T-helper 1 cell treated with Interleukin-12 subunit alpha and Interleukin-12 subunit beta and Interleukin-4 antibody, amounts not matched to agents 30 μg/mL and 1 μg/mL, for 36 hours (primary cell): ENCODE measurements at regions not wholly inside any gene's neighbourhood (a gene's known extent, or its start where the extent isn't known, plus 50 kb on each side); places are given as distances from the start of the nearest gene placed in this dataset.
"Not testable (repeated sequence)": the region's sequence is repeated elsewhere in the genome, so short reads cannot be mapped to it uniquely, and the experiment has no call there.

Experiments
- H3K27ac Mint-ChIP-seq: one replicate; pipeline ENCODE4 v1.8.0; 2021; ENCODE audit warnings: mild to moderate bottlenecking, mixed read lengths
- H3K27me3 Mint-ChIP-seq: one replicate; pipeline ENCODE4 v1.8.0; 2021; ENCODE audit warnings: low read depth, mixed read lengths
- H3K36me3 Mint-ChIP-seq: one replicate; pipeline ENCODE4 v1.8.0; 2021; ENCODE audit warnings: low read depth, mixed read lengths
- H3K4me1 Mint-ChIP-seq: one replicate; pipeline ENCODE4 v1.8.0; 2021; ENCODE audit warnings: low read depth, mixed read lengths
- H3K4me3 Mint-ChIP-seq: one replicate; pipeline ENCODE4 v1.8.0; 2021; ENCODE audit warnings: mild to moderate bottlenecking, moderate library complexity, mixed read lengths
- H3K9me3 Mint-ChIP-seq: one replicate; pipeline ENCODE4 v1.8.0; 2021; ENCODE audit warnings: mixed read lengths

DNA sequence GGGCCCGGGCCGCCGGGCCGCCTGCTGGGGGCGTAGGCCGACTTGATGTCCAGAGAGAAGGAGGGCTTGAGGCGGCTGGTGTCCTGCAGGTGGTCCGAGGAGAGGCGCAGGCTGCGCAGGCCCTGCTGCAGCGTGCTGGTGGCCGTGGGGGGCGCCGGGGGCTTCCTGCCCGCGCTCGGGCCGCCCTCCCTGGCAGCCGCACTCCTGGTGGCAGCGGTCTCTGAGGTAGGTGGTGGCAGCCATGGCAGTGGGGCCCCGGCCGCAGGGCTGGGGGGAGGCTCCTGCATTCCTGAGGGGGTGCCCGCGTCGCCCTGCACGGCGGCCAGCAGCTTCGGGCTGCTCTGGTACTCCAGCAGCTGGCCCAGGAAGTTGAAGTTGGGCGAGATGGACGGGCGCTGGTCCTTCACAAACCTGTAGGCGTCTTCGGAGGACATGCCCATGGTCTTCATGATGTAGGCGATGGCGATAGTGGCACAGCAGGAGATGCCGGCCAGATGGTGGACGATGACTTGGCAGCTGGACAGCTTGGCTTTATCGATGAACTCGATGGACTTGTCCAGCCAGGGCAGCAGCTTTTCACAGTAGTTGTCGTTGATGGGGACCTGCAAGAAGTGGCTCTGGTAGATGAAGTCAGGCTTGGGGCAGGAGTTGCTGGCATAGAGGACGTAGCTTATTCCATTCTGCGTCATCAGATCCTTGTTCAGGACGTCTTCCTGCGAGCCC is 136.1 kb upstream of the PTPN20 start:
- not testable (repeated sequence) for H3K27ac Mint-ChIP-seq, H3K36me3 Mint-ChIP-seq, H3K27me3 Mint-ChIP-seq, H3K9me3 Mint-ChIP-seq, H3K4me1 Mint-ChIP-seq, H3K4me3 Mint-ChIP-seq

- H3K4me1 Mint-ChIP-seq, H3K27ac Mint-ChIP-seq, H3K4me3 Mint-ChIP-seq, H3K9me3 Mint-ChIP-seq, H3K27me3 Mint-ChIP-seq, H3K36me3 Mint-ChIP-seq: not testable (repeated sequence)
Observed at GRCh38 chr10:46775668-46776059, 135.6 kb upstream of the PTPN20 start.

DNA sequence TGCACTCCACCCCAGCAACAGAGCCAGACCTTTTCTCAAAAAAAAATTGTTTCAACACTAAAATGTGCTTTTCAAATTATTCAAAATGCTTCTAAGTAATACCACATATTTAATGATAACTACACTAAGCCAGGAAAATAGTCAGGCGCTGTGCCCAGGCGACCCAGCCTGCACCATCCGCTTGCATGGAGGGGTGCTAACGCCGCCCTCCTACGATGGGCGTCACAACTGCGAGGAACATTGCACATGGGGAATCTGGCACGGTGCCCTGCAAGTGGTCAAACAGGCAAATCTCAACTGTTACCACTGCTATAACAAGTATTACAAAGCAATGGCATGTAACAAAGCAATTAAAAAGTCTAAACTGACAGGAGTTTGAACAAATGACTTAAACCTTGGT is 131.7 kb upstream of the PTPN20 start:
- not testable (repeated sequence) for H3K36me3 Mint-ChIP-seq, H3K4me3 Mint-ChIP-seq, H3K9me3 Mint-ChIP-seq, H3K27ac Mint-ChIP-seq, H3K4me1 Mint-ChIP-seq
- H3K27me3 Mint-ChIP-seq: peaks cover 22% of the 10 kb centered on the region

DNA sequence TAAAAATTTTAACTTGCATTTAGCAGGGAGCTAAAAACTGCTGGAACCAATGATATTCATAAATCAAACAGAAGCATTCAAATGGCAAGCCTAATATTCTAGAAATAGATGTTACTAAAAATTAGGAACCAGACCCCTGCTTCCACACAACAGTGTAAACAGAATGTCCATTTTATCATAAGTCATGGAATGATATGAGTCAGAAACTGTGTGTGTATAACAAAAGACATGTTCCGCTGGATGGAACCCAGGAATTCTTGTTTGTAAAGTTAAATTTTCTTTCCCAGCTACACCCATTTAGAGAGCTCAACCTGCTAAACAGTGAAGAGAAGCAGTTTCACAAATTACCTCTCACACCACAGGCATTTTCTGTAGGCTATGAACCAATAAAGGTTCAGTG is 131.1 kb upstream of the PTPN20 start:
- H3K27me3 Mint-ChIP-seq: peaks cover 22% of the 10 kb centered on the region
- not testable (repeated sequence) for H3K36me3 Mint-ChIP-seq, H3K9me3 Mint-ChIP-seq, H3K4me3 Mint-ChIP-seq, H3K27ac Mint-ChIP-seq, H3K4me1 Mint-ChIP-seq

GRCh38 chr10:46781001-46781400 is 130.2 kb upstream of the PTPN20 start:
- not testable (repeated sequence) for H3K4me1 Mint-ChIP-seq, H3K27ac Mint-ChIP-seq, H3K9me3 Mint-ChIP-seq, H3K36me3 Mint-ChIP-seq, H3K4me3 Mint-ChIP-seq
- H3K27me3 Mint-ChIP-seq: peaks cover 22% of the 10 kb centered on the region

DNA sequence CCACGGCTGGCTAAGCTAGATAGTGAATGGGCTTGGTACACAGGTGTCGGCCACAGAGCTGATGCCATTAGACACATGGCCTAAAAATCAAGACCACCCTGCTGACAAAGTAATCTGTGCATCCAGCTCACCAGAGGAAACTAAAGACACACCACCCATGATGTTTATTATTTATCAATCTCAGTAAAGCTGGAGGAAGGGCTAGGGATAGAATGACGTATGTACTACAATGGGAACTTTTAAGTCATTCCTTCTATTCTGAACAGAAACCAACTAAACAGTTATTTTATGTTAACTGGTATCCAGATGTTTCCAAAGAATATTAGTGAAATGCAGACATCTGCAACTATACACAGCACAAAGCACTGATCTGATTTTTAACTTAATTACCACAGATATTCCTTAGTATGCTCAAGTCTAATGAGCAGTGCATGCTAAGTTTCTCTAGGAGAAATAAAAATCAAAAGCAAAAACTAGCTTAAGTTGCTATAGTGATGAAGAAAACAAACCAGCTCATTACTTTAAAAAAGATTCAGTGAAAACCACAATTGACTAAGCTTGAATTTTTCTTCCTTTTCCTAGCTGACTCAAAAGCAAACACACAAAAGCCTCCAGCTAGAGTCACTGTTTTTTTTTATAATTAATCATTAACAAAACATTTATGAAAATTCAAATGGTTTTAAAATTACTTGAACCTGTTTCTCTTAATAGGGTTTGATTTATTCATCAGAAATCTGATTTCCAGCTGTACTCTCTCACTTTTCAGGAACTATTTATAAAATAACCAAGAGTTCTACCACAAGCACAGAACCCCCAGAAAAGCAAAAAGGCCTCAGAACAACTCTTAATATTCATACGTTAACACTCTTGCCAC is 129.0 kb upstream of the PTPN20 start:
- not testable (repeated sequence) for H3K9me3 Mint-ChIP-seq
- peaks cover 26% of the 10 kb centered on the region for H3K27me3 Mint-ChIP-seq

DNA sequence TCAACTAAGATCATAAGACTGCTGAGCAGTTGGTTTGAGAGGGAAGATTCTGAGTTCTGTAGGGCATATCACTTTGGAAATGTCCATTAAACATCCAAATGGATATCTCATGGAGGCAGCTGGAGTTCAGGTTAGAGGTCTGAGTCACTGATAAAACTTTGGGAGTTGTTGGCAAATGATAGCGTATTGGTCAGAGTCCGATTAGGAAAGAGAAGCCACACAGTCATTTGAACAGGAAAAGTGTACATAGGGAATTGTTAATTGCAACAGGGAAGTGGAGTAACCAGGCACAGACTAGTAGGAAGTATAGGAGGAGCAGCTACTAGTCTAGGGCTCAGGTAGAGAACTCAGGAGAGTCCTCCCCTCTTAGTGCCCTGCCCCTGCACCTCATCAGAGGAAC is 126.6 kb upstream of the PTPN20 start:
- H3K4me1 Mint-ChIP-seq, H3K4me3 Mint-ChIP-seq, H3K9me3 Mint-ChIP-seq, H3K36me3 Mint-ChIP-seq, H3K27ac Mint-ChIP-seq: not testable (repeated sequence)
- peaks cover 28% of the 10 kb centered on the region for H3K27me3 Mint-ChIP-seq

More for the DNA sequence above, 129.0 kb upstream of the PTPN20 start:
- H3K27ac Mint-ChIP-seq, H3K4me3 Mint-ChIP-seq, H3K36me3 Mint-ChIP-seq, H3K4me1 Mint-ChIP-seq: not testable (repeated sequence)

DNA sequence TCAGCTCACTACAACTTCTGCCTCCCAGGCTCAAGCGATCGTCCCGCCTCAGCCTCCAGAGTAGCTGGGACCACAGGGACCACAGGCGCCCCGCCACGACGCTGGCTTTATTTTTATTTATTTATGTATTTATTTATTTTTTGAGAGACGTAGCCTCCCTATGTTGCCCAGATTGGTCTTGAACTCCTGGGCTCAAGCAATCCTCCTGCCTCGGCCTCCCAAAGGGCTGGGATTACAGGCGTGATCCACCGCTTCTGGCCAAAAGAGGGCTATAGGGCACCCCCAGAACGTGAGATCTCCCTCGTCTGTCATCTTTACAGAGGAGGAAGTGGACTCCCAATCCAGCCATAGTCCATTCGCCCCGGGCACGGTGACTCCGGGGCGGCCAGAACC is 125.1 kb upstream of the PTPN20 start:
- not testable (repeated sequence) for H3K27ac Mint-ChIP-seq, H3K4me1 Mint-ChIP-seq, H3K36me3 Mint-ChIP-seq, H3K9me3 Mint-ChIP-seq
- Mint-ChIP-seq H3K4me3 (peak overlapping the region; percentile 65), H3K27me3 (peaks cover 27% of the 10 kb centered on the region)

- Mint-ChIP-seq H3K27me3 (peaks cover 21% of the 10 kb centered on the region), H3K27ac (peak overlapping the region; percentile 87), H3K4me3 (peak overlapping the region; percentile 96)
- H3K9me3 Mint-ChIP-seq, H3K36me3 Mint-ChIP-seq, H3K4me1 Mint-ChIP-seq: not testable (repeated sequence)
Observed at GRCh38 chr10:46786518-46787320, 124.5 kb upstream of the PTPN20 start.

DNA sequence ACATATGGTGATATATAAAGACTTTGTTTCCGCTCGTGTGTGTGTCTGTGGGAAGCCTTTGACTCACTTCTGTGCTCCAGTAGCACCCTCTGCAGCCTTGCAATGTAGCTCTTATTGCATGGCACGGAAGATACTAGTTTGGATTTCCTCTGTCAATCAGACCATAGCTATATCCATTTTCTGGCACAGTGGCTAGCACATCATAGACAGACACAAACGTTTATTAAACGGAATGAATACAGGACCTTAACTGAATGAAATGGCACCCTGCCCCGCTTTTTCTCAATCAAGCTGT is 124.0 kb upstream of the PTPN20 start:
- peaks cover 18% of the 10 kb centered on the region for H3K27me3 Mint-ChIP-seq

GRCh38 chr10:46792657-46793357 is 118.4 kb upstream of the PTPN20 start:
- H3K27me3 Mint-ChIP-seq, H3K9me3 Mint-ChIP-seq, H3K4me3 Mint-ChIP-seq, H3K27ac Mint-ChIP-seq, H3K4me1 Mint-ChIP-seq, H3K36me3 Mint-ChIP-seq: not testable (repeated sequence)

More for the DNA sequence above, 124.0 kb upstream of the PTPN20 start:
- H3K4me1 Mint-ChIP-seq: peaks cover 2% of the 10 kb centered on the region
- H3K4me3 Mint-ChIP-seq: peak overlapping the region; percentile 96
- peak overlapping the region; percentile 87 for H3K27ac Mint-ChIP-seq
- no peaks in the 10 kb centered on the region for H3K9me3 Mint-ChIP-seq
- H3K36me3 Mint-ChIP-seq: no peaks in the 10 kb centered on the region

GRCh38 chr10:46796351-46796750 is 114.9 kb upstream of the PTPN20 start:
- H3K9me3 Mint-ChIP-seq, H3K4me3 Mint-ChIP-seq: not testable (repeated sequence)

DNA sequence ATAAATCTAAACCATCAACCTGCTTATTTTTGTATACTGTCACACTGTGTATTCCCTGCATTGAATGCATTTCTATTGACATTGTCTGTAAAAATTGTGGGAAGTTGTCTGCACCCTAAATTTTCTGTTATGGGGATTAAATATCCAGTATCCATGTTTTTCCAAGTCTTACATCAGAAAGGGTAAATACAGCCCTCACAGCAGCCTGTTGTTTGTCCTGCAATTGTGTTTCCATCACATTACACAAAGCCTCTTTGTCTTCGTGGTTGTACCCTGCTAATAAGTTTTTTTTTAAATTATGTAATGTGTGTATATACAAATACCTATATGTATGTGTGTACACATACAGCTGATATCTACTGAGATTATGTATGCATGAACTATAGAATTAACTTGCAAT is 109.2 kb upstream of the PTPN20 start:
- not testable (repeated sequence) for H3K9me3 Mint-ChIP-seq, H3K27ac Mint-ChIP-seq, H3K4me3 Mint-ChIP-seq, H3K27me3 Mint-ChIP-seq, H3K4me1 Mint-ChIP-seq, H3K36me3 Mint-ChIP-seq

More at GRCh38 chr10:46796351-46796750, 114.9 kb upstream of the PTPN20 start:
- not testable (repeated sequence) for H3K27ac Mint-ChIP-seq, H3K4me1 Mint-ChIP-seq, H3K27me3 Mint-ChIP-seq, H3K36me3 Mint-ChIP-seq

- H3K27ac Mint-ChIP-seq, H3K4me3 Mint-ChIP-seq, H3K27me3 Mint-ChIP-seq, H3K4me1 Mint-ChIP-seq, H3K36me3 Mint-ChIP-seq, H3K9me3 Mint-ChIP-seq: not testable (repeated sequence)
Observed at GRCh38 chr10:46803082-46803481, 108.1 kb upstream of the PTPN20 start.
